Stimulated activated effector memory CD8-positive, alpha-beta T cell treated with anti-CD3 and anti-CD28 coated beads, Interleukin-12 subunit alpha, Interleukin-12 subunit beta, amount 100 ng/mL, for 72 hours (primary cell): ENCODE measurements at regions not wholly inside any gene's neighbourhood (a gene's known extent, or its start where the extent isn't known, plus 50 kb on each side); places are given as distances from the start of the nearest gene placed in this dataset.

Source experiments
- ATAC-seq: fragments of 150-1000 bp; cut with Tn5 transposase; 2 replicates; pipeline ENCODE4 v1.10.0; 2021
- DNase-seq, 2 donors: peaks; one replicate each; pipeline ENCODE4 v3.0.0; 2021 to 2022; ENCODE audit warnings: low spot score in 2 of 2
- H3K27ac Mint-ChIP-seq: one replicate; pipeline ENCODE4 v1.8.0; 2022; ENCODE audit warnings: mild to moderate bottlenecking, mixed read lengths
- H3K36me3 Mint-ChIP-seq: one replicate; pipeline ENCODE4 v1.8.0; 2022; ENCODE audit warnings: mild to moderate bottlenecking, mixed read lengths
- H3K4me1 Mint-ChIP-seq: one replicate; pipeline ENCODE4 v1.8.0; 2022; ENCODE audit warnings: mixed read lengths
- H3K4me3 Mint-ChIP-seq: one replicate; pipeline ENCODE4 v1.8.0; 2022; ENCODE audit warnings: mild to moderate bottlenecking, mixed read lengths
- H3K9me3 Mint-ChIP-seq: one replicate; pipeline ENCODE4 v1.8.0; 2022; ENCODE audit warnings: mixed read lengths

GRCh38 chr2:208545403-208546042, 138.9 kb downstream of the PTH2R start:
- H3K36me3 Mint-ChIP-seq: no peaks in the 10 kb centered on the region
- peaks cover 3% of the 10 kb centered on the region for H3K9me3 Mint-ChIP-seq
- H3K4me3 Mint-ChIP-seq: no peak overlapping the region
- ATAC-seq (no peak), DNase-seq (no peak)
- no peak overlapping the region for H3K27ac Mint-ChIP-seq
- H3K4me1 Mint-ChIP-seq: no peaks in the 10 kb centered on the region

DNA sequence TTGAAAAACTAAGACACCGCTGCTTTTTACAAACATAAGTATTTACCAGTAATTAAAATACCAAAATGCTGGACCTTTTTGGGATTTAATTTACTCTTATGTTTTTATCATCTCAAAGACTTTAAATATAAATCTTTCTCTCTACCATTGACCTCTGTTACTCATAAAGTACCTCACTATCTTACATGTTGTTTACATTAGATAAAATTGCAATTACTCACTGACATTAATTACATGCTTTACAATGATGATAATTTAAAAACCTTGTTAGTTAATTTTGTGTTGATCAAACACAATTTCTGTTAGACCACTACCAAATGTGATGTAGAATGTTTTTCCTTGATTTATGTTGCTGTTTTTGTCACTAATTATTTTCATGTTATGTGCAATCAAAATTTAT, 139.5 kb downstream of the PTH2R start:
- peaks cover 3% of the 10 kb centered on the region for H3K9me3 Mint-ChIP-seq
- H3K27ac Mint-ChIP-seq: no peak overlapping the region
- ATAC-seq (no peak), DNase-seq (no peak)
- H3K36me3 Mint-ChIP-seq: no peaks in the 10 kb centered on the region
- H3K4me3 Mint-ChIP-seq: no peak overlapping the region
- H3K4me1 Mint-ChIP-seq: no peaks in the 10 kb centered on the region

DNA sequence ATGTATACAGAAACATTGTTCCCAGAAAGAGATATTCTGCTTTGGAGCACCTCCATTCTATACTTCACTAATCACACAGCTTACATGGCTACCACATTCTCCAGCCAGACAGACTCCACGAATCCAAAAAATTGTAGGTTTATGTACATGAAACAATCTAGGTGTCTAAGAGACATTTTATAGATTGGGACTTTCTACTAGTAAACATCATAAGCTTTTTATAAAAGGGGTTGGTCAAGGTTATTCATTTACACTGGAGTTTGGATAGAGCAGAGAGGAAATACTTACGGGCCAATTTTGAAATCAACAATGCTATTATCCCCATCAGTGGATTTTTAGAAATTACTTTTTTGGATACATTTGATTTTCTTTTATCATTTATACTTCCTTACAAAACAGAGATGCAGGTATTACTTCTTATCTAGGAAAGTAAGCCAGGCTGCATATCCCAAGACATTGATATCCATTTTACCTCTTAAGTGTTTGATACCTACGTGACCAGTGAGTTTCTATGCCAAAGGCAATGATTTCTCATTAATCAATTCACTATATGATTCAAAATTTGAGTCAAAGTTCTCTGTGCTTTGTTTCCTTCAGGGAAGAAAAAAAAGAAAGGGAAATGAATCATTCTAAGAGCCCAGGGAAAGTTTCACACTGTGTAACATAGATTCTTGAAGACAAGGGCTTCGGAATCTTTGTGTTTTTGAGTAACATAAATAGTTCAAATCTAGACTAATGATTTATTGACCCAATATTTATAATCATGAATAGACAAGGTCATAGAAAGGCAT, 140.5 kb downstream of the PTH2R start:
- Mint-ChIP-seq H3K9me3 (peaks cover 7% of the 10 kb centered on the region), H3K36me3 (no peaks in the 10 kb centered on the region), H3K4me1 (no peaks in the 10 kb centered on the region), H3K4me3 (no peak overlapping the region), H3K27ac (no peak overlapping the region)
- DNase-seq (no peak), ATAC-seq (no peak)

GRCh38 chr2:208548700-208549099, 142.1 kb downstream of the PTH2R start:
- no peaks in the 10 kb centered on the region for H3K36me3 Mint-ChIP-seq
- no peak overlapping the region for H3K4me3 Mint-ChIP-seq
- no peak for ATAC-seq
- H3K4me1 Mint-ChIP-seq: no peaks in the 10 kb centered on the region
- H3K9me3 Mint-ChIP-seq: peaks cover 9% of the 10 kb centered on the region
- no peak for DNase-seq
- H3K27ac Mint-ChIP-seq: no peak overlapping the region

GRCh38 chr2:208549546-208550158, 143.1 kb downstream of the PTH2R start:
- no peaks in the 10 kb centered on the region for H3K4me1 Mint-ChIP-seq
- no peak overlapping the region for H3K27ac Mint-ChIP-seq
- no peaks in the 10 kb centered on the region for H3K36me3 Mint-ChIP-seq

GRCh38 chr2:208552943-208553342, 146.4 kb downstream of the PTH2R start:
- Mint-ChIP-seq H3K27ac (no peak overlapping the region), H3K4me3 (no peak overlapping the region), H3K36me3 (no peaks in the 10 kb centered on the region), H3K9me3 (peaks cover 14% of the 10 kb centered on the region), H3K4me1 (no peaks in the 10 kb centered on the region)
- no peak for DNase-seq
- no peak for ATAC-seq

More at GRCh38 chr2:208549546-208550158, 143.1 kb downstream of the PTH2R start:
- DNase-seq (no peak), ATAC-seq (no peak)
- no peak overlapping the region for H3K4me3 Mint-ChIP-seq
- peaks cover 9% of the 10 kb centered on the region for H3K9me3 Mint-ChIP-seq

- Mint-ChIP-seq H3K36me3 (no peaks in the 10 kb centered on the region), H3K27ac (no peak overlapping the region), H3K4me1 (no peaks in the 10 kb centered on the region), H3K9me3 (peaks cover 6% of the 10 kb centered on the region), H3K4me3 (no peak overlapping the region)
- DNase-seq (no peak), ATAC-seq (no peak)
Observed at GRCh38 chr2:208556983-208557484, 150.4 kb downstream of the PTH2R start.

DNA sequence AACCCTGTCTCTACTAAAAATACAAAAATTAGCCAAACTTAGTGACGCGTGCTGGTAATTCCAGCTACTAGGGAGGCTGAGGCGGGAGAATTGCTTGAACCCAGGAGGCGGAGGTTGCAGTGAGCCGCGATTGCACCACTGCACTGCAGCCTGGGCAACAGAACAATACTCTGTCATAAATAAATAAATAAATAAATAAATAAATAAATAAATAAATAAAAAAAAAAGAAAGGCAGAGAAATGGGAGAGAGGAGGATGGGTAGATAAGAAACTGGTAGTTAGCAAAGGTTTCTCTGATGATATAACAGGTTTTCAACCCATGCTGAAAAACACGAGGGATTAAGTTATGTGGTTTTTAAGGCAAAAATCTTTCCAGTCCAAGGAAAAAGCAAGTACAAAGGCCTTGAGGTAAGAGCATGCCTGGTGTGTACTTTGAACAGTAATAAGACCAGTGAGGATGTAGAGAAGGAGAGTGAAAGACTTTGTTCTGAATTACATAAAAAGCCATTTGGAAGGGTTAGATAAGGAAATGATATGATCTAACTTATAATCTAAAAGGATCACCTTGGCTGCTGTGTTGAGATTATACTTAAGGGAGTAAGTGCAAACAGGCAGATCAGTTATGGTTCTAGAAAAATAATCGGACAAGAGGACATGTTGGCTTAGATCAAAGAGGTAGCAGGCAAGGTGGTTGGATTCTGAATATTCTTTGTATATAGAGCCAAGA, 159.3 kb downstream of the PTH2R start:
- no peak overlapping the region for H3K4me3 Mint-ChIP-seq
- ATAC-seq: no peak
- DNase-seq: no peak
- no peaks in the 10 kb centered on the region for H3K36me3 Mint-ChIP-seq
- H3K27ac Mint-ChIP-seq: no peak overlapping the region
- no peaks in the 10 kb centered on the region for H3K4me1 Mint-ChIP-seq
- peaks cover 9% of the 10 kb centered on the region for H3K9me3 Mint-ChIP-seq

DNA sequence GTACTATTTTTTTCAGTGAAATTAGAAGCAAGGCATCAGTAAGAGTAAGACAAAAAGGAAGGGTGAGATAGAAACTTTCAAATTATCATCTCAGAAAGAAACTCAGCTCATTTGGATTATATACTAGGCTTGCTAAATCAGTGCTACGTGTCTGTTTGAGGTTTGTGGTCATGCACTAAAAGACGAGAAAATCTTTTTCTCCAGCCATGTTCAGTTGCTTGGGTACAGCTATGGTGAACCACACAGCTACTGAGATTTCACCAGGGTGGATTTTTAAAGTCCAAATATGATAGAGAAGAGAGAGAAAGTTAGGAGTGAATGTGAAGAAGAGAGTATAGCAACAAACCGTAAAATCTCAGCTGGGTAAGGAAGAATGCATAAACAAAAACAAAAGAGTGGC, 161.6 kb downstream of the PTH2R start:
- no peaks in the 10 kb centered on the region for H3K36me3 Mint-ChIP-seq
- ATAC-seq: no peak
- DNase-seq: no peak
- H3K4me3 Mint-ChIP-seq: no peak overlapping the region
- no peak overlapping the region for H3K27ac Mint-ChIP-seq
- no peaks in the 10 kb centered on the region for H3K4me1 Mint-ChIP-seq
- peaks cover 9% of the 10 kb centered on the region for H3K9me3 Mint-ChIP-seq

DNA sequence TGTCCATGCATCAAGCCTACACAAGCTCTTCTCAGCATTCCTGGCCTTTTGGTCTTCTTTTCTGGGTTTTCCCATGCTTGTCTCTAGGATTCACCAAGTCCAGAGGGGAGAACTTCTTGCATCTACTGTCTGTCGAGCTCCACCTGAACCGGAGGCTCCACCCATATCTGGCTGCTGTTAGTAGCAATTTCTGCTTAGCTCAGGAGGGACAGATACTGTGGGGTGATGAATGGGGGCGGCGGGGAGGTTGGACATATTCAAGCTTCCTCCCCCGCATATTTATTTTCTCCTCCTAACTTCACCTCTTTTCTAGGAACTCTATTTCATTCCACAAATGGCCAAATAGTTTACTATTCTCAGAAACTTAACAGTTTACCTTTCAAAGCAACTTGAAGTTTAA, 163.5 kb downstream of the PTH2R start:
- Mint-ChIP-seq H3K27ac (no peak overlapping the region), H3K4me3 (no peak overlapping the region), H3K36me3 (no peaks in the 10 kb centered on the region), H3K4me1 (no peaks in the 10 kb centered on the region), H3K9me3 (peaks cover 8% of the 10 kb centered on the region)
- no peak for DNase-seq
- no peak for ATAC-seq

DNA sequence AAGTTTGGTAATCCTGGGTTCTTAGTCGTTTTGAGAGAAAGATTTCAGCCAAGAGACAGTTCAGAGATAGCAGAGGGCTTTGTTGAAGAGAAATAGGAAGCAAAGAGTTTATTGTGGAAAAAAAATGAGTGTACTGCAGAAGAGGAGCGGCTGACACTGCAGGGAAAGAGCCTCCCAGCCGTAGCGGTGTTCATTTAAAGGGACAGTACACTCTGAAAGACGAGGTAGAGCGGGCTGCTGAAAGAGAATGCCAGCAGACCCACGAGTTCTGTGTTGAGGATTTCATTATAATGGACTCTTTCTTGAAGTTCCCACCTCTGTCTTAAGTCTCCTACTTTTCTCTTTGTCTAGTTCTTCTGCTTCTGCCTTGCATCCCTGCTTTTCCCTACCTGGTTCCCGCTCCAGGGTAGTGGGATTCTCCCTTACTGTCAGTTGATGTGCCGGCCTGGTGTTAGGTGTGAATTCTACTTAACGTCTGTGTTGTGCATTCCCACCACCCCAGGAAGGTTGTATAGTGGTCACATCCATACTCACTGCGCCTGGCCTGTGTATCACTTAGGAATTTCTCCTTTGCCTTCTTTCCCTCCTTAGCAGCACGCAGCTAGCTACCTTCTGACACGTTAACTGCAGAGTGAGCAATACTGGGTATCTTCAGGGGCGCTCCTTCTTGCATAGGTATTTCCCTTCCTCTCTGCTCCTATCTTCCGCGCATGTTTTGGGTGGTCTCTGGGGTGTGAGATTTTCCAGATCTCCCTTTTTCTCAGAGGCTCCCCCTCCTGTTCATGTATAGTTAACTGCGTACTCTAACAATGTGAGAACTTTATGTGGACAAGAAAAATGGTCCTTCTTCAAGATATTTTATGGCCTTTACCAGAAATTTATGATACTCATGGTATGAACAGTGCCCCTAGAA, 164.5 kb downstream of the PTH2R start:
- no peak overlapping the region for H3K27ac Mint-ChIP-seq
- no peaks in the 10 kb centered on the region for H3K4me1 Mint-ChIP-seq
- DNase-seq (no peak), ATAC-seq (no peak)
- no peak overlapping the region for H3K4me3 Mint-ChIP-seq
- no peaks in the 10 kb centered on the region for H3K36me3 Mint-ChIP-seq
- peaks cover 13% of the 10 kb centered on the region for H3K9me3 Mint-ChIP-seq

GRCh38 chr2:208571764-208572131, 165.2 kb downstream of the PTH2R start:
- ATAC-seq (no peak), DNase-seq (no peak)
- Mint-ChIP-seq H3K27ac (no peak overlapping the region), H3K36me3 (no peaks in the 10 kb centered on the region), H3K9me3 (peaks cover 13% of the 10 kb centered on the region), H3K4me1 (no peaks in the 10 kb centered on the region), H3K4me3 (no peak overlapping the region)

DNA sequence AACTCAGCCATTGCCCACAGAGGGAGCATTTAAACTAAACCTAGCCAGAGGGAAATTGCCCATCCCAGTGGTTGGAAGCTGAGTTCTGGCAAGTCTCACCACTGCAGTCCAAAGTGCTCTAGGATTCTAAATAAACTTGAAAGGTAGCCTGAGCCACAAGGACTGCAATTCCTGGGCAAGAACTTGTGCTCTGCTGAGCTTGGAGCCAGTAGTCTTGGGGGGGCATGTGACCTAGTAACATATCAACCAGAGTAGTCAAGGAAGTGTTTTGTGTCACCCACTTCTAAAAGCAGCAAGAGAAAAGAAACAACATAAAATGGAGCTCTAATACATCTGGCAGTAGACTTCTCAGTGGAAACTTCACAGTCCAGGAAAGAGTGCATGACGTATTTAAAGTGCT, 167.0 kb downstream of the PTH2R start:
- DNase-seq (no peak), ATAC-seq (no peak)
- no peaks in the 10 kb centered on the region for H3K4me1 Mint-ChIP-seq
- H3K9me3 Mint-ChIP-seq: peaks cover 13% of the 10 kb centered on the region
- H3K36me3 Mint-ChIP-seq: no peaks in the 10 kb centered on the region
- no peak overlapping the region for H3K4me3 Mint-ChIP-seq
- no peak overlapping the region for H3K27ac Mint-ChIP-seq

DNA sequence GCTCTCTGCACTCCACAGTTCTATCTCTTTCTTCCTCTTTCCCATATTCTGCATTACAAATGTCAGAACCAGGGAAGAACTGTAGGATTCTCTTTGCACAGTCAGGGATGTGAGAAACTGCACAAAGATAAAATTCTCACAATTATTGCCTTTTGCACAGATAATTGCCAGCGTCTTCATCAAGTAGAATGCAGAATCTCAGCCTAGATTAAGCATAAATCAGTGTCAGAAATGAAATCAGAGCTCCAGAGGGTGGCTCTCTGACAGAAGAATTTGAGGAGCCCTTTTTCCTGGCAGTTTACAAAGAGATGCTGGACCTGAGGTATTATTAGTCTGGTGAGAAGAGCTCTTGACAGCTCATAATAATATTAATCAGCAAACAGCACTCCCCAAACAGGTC, 173.1 kb downstream of the PTH2R start:
- no peak for DNase-seq
- Mint-ChIP-seq H3K36me3 (no peaks in the 10 kb centered on the region), H3K27ac (no peak overlapping the region), H3K9me3 (peaks cover 6% of the 10 kb centered on the region), H3K4me3 (no peak overlapping the region), H3K4me1 (no peaks in the 10 kb centered on the region)
- ATAC-seq: no peak
